Body of pancreas (tissue), 4 donors: ENCODE measurements at regions not wholly inside any gene's neighbourhood (a gene's known extent, or its start where the extent isn't known, plus 50 kb on each side); places are given as distances from the start of the nearest gene placed in this dataset.

Experiments
- CTCF ChIP-seq, 7 experiments: fragments of 450-650 bp in 4 of 7; fragments of 200-600 bp in 3 of 7; sonication (generic) in 3 of 7; IDR thresholded peaks; one replicate each; pipeline ENCODE4 v1.5.1; 2016 to 2019; ENCODE audit warnings: antibody characterized with exemption in 7 of 7
- POLR2A ChIP-seq, 3 donors: fragments of 450-650 bp; IDR thresholded peaks; one replicate each; pipeline ENCODE4 v1.6.1; 2016; ENCODE audit warnings: antibody characterized with exemption in 3 of 3, mild to moderate bottlenecking in 2 of 3

GRCh38 chr9:19989213-19989612 lies 200.4 kb upstream of the SLC24A2 start:
- TF ChIP-seq CTCF (IDR thresholded peaks at IDR 0.05) = no peak
- TF ChIP-seq POLR2A (IDR thresholded peaks at IDR 0.05) = no peak
